HG03159 (cell line): ENCODE measurements at regions not wholly inside any gene's neighbourhood (a gene's known extent, or its start where the extent isn't known, plus 50 kb on each side); places are given as distances from the start of the nearest gene placed in this dataset.
"Not testable (repeated sequence)": the region's sequence is repeated elsewhere in the genome, so short reads cannot be mapped to it uniquely, and the experiment has no call there.

Experiments used
- ATAC-seq: cut with Tn5 transposase; IDR thresholded peaks from one replicate; pipeline ENCODE4 v1.9.1; 2021; ENCODE audit warnings: mild to moderate bottlenecking, moderate library complexity; ENCODE audit not compliant: unreplicated experiment

GRCh38 chr10:90233805-90234204 lies 532.4 kb downstream of the KIF20B start:
- ATAC-seq: not testable (repeated sequence)

- ATAC-seq: no peak
Observed at GRCh38 chr10:90245623-90246022, 544.2 kb downstream of the KIF20B start.

GRCh38 chr10:90250784-90251183 lies 549.4 kb downstream of the KIF20B start:
- not testable (repeated sequence) for ATAC-seq

GRCh38 chr10:90269699-90270098 lies 568.3 kb downstream of the KIF20B start:
- ATAC-seq: no peak

- ATAC-seq: no peak
Observed at GRCh38 chr10:90274721-90275468, 573.5 kb downstream of the KIF20B start.

GRCh38 chr10:90276894-90277475 lies 575.6 kb downstream of the KIF20B start:
- ATAC-seq: no peak

GRCh38 chr10:90286406-90286805 lies 571.4 kb downstream of the HTR7 start:
- ATAC-seq: no peak

- ATAC-seq: no peak
Observed at GRCh38 chr10:90286941-90287340, 570.9 kb downstream of the HTR7 start.

GRCh38 chr10:90288391-90288933 lies 569.4 kb downstream of the HTR7 start:
- ATAC-seq: no peak

GRCh38 chr10:90289037-90289436 lies 568.8 kb downstream of the HTR7 start:
- ATAC-seq: no peak

GRCh38 chr10:90293616-90294015 lies 564.2 kb downstream of the HTR7 start:
- ATAC-seq: no peak

GRCh38 chr10:90294821-90295540 lies 562.9 kb downstream of the HTR7 start:
- ATAC-seq: not testable (repeated sequence)

- not testable (repeated sequence) for ATAC-seq
Observed at GRCh38 chr10:90302031-90302430, 555.8 kb downstream of the HTR7 start.

- no peak for ATAC-seq
Observed at GRCh38 chr10:90302758-90303481, 554.9 kb downstream of the HTR7 start.

- no peak for ATAC-seq
Observed at GRCh38 chr10:90304533-90304932, 553.3 kb downstream of the HTR7 start.

- no peak for ATAC-seq
Observed at GRCh38 chr10:90306187-90306586, 551.7 kb downstream of the HTR7 start.

GRCh38 chr10:90308223-90308622 lies 549.6 kb downstream of the HTR7 start:
- no peak for ATAC-seq

GRCh38 chr10:90313576-90314325 lies 544.1 kb downstream of the HTR7 start:
- no peak for ATAC-seq

- ATAC-seq: no peak
Observed at GRCh38 chr10:90314718-90315117, 543.1 kb downstream of the HTR7 start.

GRCh38 chr10:90317172-90317571 lies 540.7 kb downstream of the HTR7 start:
- ATAC-seq: no peak
